AG04450 (cell line): ENCODE measurements at regions not wholly inside any gene's neighbourhood (a gene's known extent, or its start where the extent isn't known, plus 50 kb on each side); places are given as distances from the start of the nearest gene placed in this dataset.
"Not testable (repeated sequence)": the region's sequence is repeated elsewhere in the genome, so short reads cannot be mapped to it uniquely, and the experiment has no call there.

Experiments
- CTCF ChIA-PET: fragments of 300-600, 350-600 bp; formaldehyde crosslinking; extraction: SDS; loops from one replicate; lab custom pipeline; 2022; ENCODE audit warnings: antibody characterized with exemption, inconsistent platforms; lab: Charles Lee
- POLR2A ChIA-PET: fragments of 350-600 bp; formaldehyde crosslinking; extraction: SDS; loops from one replicate; lab custom pipeline; 2021; ENCODE audit warnings: antibody characterized with exemption, inconsistent platforms; lab: Yijun Ruan, JAX
- DNase-seq: peaks from one replicate; pipeline ENCODE4 v3.0.0-alpha.2; 2011; ENCODE audit warnings: low read depth, low spot score
- H3K27ac ChIP-seq: one replicate; pipeline ENCODE4 v1.5.1; 2012; ENCODE audit warnings: low read depth, low read length, control low read depth
- H3K27me3 ChIP-seq: one replicate; pipeline ENCODE4 v1.6.0; 2012; ENCODE audit warnings: low read length; ENCODE audit not compliant: control insufficient read depth, insufficient read depth
- H3K4me3 ChIP-seq: 2 replicates; pipeline ENCODE4 v1.5.1; 2011; ENCODE audit warnings: mild to moderate bottlenecking, low read depth, low read length, control low read depth
- H3K9me3 ChIP-seq: 2 replicates; pipeline ENCODE4 v1.5.1; 2012; ENCODE audit warnings: low read length; ENCODE audit not compliant: control insufficient read depth, insufficient read depth
- TF ChIP-seq, protein P1 (sequence below): IDR thresholded peaks from 2 replicates; pipeline ENCODE4 v1.5.1; 2011; ENCODE audit warnings: low read depth, low read length, control low read depth, inconsistent platforms

DNA sequence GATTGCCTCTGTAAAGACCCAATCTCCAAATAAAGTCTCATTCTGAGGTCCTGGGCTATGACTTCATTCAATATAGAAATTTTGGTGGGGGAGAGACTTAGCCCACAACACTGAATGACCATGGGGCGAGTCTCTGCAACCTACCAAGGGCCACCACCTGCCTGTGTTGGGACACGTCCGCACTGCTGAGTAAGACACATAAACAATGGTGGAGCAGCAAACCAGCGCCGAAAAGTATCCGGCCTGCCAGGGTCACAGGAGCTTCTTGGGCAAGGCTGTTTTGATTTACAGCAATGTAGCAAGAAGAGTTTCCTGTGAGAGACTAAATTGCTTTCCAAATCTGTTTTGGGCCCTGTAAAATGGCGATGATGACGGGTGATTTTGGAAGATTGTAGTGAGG is 122.3 kb downstream of the SHANK2 start:
- no peak for DNase-seq
- no peak overlapping the region for H3K27ac ChIP-seq
- H3K9me3 ChIP-seq, result peaks cover 51% of the 10 kb centered on the region
- POLR2A ChIA-PET, result no interaction called here
- H3K27me3 ChIP-seq, result no peaks in the 10 kb centered on the region
- no peak overlapping the region for H3K4me3 ChIP-seq
- TF ChIP-seq, protein P1, sequence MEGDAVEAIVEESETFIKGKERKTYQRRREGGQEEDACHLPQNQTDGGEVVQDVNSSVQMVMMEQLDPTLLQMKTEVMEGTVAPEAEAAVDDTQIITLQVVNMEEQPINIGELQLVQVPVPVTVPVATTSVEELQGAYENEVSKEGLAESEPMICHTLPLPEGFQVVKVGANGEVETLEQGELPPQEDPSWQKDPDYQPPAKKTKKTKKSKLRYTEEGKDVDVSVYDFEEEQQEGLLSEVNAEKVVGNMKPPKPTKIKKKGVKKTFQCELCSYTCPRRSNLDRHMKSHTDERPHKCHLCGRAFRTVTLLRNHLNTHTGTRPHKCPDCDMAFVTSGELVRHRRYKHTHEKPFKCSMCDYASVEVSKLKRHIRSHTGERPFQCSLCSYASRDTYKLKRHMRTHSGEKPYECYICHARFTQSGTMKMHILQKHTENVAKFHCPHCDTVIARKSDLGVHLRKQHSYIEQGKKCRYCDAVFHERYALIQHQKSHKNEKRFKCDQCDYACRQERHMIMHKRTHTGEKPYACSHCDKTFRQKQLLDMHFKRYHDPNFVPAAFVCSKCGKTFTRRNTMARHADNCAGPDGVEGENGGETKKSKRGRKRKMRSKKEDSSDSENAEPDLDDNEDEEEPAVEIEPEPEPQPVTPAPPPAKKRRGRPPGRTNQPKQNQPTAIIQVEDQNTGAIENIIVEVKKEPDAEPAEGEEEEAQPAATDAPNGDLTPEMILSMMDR, result no peak
- CTCF ChIA-PET, result no interaction called here

- CTCF ChIA-PET, result no interaction called here
- no peak for DNase-seq
- TF ChIP-seq, protein P1, result no peak
- POLR2A ChIA-PET, result no interaction called here
- Histone ChIP-seq H3K27ac (no peak overlapping the region), H3K27me3 (no peaks in the 10 kb centered on the region), H3K4me3 (no peak overlapping the region), H3K9me3 (peaks cover 46% of the 10 kb centered on the region)
Measured at GRCh38 chr11:71129624-71130023, 122.8 kb downstream of the SHANK2 start.

- TF ChIP-seq, protein P1, result no peak
- ChIA-PET POLR2A (no interaction called here), CTCF (no interaction called here)
- no peak for DNase-seq
- H3K27me3 ChIP-seq, result no peaks in the 10 kb centered on the region
- peaks cover 47% of the 10 kb centered on the region for H3K9me3 ChIP-seq
- H3K27ac ChIP-seq, result no peak overlapping the region
- no peak overlapping the region for H3K4me3 ChIP-seq
Measured at GRCh38 chr11:71127806-71128205, 124.6 kb downstream of the SHANK2 start.

- H3K4me3 ChIP-seq, H3K27ac ChIP-seq, POLR2A ChIA-PET, CTCF ChIA-PET, H3K27me3 ChIP-seq, DNase-seq: not testable (repeated sequence)
- peaks cover 39% of the 10 kb centered on the region for H3K9me3 ChIP-seq
Measured at GRCh38 chr11:71126401-71126800, 126.0 kb downstream of the SHANK2 start.

DNA sequence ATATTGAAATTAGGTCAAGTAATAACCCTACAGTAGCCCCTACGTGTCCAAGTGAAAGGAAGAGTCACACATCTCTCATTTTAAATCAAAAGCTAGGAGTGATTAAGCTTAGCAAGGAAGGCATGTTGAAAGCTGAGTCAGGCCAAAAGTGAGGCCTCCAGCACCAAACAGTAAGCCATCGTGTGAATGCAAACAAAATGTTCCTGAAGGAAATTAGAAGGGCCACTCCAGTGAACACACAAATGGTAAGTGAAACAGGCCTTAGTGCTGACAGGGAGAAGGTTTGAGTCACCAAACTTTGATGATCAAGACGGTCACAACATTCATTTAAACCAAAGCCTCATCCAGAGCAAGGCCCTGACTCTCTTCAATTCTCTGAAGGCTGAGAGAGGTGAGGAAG is 127.2 kb downstream of the SHANK2 start:
- Histone ChIP-seq H3K27me3 (no peaks in the 10 kb centered on the region), H3K27ac (no peak overlapping the region), H3K9me3 (peaks cover 34% of the 10 kb centered on the region), H3K4me3 (no peak overlapping the region)
- ChIA-PET POLR2A (no interaction called here), CTCF (no interaction called here)
- no peak for DNase-seq
- TF ChIP-seq, protein P1, result no peak

DNA sequence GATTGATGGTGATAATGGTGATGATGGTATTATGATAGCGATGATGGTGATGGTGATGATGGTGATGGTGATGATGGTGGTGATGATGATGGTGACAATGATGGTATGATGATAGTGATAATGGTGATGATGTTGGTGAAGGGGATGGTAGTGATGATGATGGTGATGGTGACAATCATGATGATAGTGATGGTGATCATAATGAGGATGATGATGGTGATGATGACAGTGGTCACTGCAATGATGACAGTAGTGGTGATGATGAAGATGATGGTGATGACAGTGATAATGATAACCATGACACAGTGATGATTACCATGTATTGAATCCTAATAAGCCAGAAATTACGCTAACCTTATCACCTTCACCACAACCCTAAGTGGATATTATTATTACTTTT is 128.2 kb downstream of the SHANK2 start:
- Histone ChIP-seq H3K4me3 (no peak overlapping the region), H3K9me3 (peaks cover 25% of the 10 kb centered on the region), H3K27ac (no peak overlapping the region), H3K27me3 (no peaks in the 10 kb centered on the region)
- no peak for DNase-seq
- POLR2A ChIA-PET, result no interaction called here
- TF ChIP-seq, protein P1, result no peak
- CTCF ChIA-PET, result no interaction called here
